HG02885 (cell line): ENCODE measurements at regions not wholly inside any gene's neighbourhood (a gene's known extent, or its start where the extent isn't known, plus 50 kb on each side); places are given as distances from the start of the nearest gene placed in this dataset.
A peak's percentile ranks its signal among the peaks of the same experiment; 100 is the strongest.
"Not testable (repeated sequence)": the region's sequence is repeated elsewhere in the genome, so short reads cannot be mapped to it uniquely, and the experiment has no call there.

Experiments
- ATAC-seq: cut with Tn5 transposase; IDR thresholded peaks from one replicate; pipeline ENCODE4 v1.9.1; 2021; ENCODE audit warnings: mild to moderate bottlenecking; ENCODE audit not compliant: unreplicated experiment, poor library complexity

DNA sequence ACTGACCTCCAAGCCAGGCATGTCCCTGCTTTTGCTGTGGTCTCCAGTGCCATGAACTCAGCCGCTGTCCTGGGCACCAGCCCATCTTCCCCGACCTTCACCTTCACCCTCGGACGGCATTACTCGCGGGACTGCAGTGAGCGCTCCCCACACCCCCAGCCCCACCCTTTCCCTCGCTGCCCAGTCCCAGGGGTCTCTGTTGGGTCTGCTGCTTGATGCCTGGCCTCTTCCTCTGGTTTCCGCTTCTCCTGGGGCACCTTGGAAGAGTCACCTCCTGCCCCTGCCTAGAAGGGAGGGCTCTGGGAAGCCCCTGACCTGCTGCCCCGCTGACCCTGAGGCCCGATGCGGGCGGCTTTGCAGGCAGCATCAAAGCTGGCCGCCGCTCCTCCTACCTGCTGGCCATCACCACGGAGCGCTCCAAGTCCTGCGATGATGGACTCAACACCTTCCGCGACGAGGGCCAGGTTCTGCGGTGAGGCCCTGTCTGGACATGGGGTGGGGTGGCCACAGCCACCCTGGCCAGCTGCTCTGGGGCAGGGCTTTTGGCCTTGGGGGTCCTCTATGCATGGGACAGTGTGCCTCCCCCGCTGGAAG lies 102.3 kb downstream of the ZNF267 start:
- ATAC-seq = not testable (repeated sequence)

DNA sequence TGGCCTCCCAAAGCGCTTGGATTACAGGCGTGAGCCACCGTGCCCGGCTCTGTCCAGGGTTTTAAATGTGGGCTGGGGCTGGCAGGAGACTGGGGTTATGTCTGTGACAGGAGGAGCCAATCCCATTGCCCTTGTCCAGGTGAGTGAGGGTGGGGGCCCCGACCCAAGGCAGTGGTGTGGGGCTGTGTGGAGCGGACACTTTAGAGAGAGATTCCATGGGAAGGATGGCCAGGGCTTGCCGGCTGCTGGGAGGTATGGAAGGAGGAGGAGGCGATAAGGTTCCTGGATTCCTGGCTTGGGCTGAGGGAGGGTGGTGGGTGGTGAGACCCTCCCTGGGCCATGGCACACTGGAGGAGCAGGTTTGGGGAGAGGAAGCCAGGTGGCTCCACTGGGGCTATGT lies 104.9 kb downstream of the ZNF267 start:
- ATAC-seq = not testable (repeated sequence)

DNA sequence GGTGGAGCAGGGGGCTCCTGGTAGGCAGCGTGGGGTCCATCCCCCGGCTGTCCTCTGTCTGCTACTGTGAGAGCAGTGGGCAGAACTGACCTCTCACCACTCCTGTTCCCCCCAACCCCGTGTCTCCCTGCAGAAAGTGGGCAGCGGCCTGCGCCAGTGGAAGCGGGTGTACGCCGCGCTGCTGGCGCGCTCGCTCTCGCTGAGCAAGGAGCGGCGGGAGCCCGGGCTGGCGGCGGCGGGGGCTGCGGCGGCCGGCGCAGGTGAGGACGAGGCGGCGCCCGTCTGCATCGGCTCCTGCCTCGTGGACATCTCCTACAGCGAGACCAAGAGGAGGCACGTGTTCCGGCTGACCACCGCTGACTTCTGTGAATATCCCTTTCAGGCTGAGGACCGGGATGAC lies 108.1 kb downstream of the ZNF267 start:
- ATAC-seq = not testable (repeated sequence)

DNA sequence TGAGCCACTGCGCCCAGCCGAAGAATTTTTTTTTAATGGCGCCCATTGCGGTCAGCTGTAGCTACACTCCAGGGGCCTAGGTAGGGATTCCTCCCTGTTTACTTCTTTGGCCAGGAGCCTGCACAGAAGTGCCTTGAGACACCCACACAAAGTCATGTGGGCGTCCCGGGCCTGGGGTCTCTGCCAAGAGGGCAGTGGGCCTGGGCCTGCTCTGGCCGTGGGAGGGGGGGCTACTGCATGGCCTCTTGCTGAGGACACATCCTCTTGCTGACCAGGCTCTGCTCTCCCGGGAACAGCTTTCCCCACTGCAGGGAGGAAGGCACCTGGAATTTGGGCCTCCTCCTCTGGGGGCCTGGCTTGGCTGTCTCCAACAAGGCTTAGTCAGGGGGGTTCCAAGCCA lies 109.4 kb downstream of the ZNF267 start:
- ATAC-seq = not testable (repeated sequence)

DNA sequence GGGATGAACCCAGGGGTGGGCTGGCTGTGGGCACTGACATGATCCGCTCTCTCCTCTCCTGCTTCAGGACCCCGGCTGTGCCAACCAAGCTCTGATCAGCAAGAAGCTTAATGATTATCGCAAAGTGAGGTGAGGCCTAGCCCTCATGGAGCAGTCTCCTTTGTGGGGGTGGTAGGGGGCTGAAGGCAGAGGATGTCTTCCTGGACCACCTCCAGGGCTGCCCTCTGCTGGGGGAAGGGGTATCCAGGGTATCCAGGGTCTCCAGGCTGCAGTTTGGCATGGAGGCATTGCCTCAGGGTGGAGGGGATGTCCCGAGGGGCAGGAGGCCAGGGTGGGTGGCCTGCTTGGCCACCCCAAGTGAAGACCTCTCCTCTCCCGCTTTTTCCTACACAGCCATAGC lies 110.1 kb downstream of the ZNF267 start:
- ATAC-seq = not testable (repeated sequence)

DNA sequence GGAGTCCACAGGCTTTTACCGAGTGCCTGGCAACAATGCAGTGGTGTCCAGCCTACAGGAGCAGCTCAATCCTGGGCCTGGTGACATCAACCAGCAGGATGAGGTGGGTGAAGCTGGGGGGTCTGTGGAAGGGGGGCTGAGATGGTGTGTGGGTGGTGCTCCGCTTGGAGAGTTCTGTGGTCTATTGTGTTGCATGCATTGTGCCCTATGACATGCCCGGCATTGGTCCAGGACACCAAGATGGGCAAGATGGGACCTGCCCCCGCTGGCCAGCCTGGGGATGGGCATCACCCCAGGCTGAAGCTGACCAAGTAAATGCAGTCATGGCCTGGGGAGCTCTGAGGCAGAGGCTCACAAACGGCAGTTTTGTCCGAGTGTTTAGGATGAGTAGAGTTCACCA lies 113.3 kb downstream of the ZNF267 start:
- ATAC-seq = not testable (repeated sequence)

DNA sequence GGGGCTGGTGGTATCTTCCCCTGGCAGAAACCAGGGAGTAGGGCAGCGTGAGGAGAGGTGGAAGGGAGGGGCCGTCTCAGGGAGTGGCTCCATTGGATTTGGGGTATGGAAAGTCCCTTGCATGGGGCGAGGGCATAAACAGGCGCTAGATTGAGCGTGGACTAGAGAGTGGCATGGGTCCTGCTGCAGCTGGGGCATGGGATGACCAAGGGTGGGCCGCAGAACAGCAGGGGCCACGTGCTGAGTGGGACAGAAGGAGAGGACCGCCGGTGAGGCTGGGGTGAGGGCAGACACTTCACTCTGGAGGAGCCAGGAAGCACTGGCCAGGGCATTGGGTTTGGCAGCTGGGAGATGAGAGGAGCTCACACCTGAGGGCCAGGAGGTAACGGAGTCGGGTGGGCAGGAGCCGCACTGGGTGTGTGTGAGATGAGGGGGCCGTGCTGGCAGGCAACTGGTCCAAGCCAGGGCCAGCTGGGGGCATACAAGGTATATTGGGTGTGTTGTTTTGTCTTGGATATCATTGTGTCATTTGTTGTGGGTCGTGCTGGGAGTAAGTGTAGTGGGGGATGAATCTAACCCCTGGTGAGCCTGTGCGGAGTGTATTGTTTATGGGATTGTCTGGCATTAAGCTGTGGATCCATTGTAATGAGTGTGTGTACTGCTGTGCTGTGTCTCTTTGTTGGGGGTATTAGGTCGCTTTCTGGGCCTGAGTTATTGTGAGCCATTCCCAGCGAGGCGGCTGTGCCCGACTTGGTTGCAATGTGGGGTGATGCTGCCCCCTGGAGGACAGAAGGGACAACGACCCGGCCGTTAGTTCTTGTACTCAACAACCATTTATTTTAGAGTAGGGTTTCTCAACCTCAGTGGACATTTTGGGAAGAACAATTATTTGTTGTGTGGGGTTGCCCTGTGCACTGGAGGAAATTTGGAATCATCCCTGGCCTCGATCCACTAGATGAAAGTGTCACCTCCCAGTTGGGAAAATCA lies 115.3 kb downstream of the ZNF267 start:
- peak; percentile 51 for ATAC-seq

DNA sequence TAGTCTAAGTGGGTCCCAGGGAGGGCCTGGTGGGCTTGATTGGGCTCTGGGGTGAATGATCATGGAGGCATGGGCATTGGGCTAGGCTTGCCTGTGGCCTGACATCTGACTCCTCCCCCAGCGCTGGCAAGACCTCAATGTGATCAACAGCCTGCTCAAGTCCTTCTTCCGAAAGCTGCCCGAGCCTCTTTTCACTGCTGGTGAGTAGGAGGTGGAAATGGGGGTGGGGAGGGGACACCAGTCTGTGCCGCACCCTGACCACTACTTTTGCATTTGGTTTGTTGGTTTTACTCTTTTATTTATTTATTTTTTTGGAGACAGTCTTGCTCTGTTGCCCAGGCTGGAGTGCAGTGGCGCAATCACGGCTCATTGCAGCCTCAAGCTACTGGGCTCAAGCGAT lies 116.7 kb downstream of the ZNF267 start:
- not testable (repeated sequence) for ATAC-seq

DNA sequence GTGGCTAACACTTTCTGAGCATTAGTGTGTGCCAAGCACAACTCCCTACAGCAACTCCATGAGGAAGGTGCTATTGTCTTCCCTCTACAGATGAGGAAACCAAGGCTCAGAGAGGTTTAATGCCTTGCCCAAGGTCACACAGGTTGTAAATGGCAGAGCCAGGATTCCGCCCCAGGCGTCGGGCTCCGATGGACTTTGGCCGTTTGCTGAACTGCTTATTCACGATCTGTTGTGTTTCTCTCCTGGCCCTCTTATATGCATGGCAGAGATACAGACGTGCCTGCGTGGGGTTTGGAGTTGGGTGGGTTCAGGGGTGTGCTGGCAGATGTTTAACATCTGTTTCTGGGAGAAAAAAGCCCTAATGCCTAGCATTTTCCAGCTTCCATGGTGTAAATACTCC lies 117.4 kb downstream of the ZNF267 start:
- not testable (repeated sequence) for ATAC-seq

DNA sequence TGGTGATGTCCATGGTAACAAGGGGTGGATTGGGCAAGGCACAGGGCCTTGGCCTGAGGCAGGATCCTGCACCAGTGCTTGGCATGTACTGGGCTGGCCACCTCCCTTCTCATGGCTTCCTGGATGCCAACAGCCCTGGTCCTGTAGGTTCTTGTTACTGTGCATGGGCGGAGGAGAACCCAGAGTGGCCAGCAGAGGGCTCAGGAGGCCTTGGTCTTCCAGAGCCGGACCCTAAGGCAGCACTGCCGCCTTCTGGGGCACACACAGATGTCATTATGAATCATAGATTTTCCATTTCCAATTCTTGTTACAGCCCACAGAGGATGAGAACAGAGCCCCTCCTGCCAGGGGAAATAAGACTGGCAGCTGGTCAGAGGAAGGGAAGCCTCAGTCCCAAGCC lies 122.7 kb downstream of the ZNF267 start:
- ATAC-seq = not testable (repeated sequence)

DNA sequence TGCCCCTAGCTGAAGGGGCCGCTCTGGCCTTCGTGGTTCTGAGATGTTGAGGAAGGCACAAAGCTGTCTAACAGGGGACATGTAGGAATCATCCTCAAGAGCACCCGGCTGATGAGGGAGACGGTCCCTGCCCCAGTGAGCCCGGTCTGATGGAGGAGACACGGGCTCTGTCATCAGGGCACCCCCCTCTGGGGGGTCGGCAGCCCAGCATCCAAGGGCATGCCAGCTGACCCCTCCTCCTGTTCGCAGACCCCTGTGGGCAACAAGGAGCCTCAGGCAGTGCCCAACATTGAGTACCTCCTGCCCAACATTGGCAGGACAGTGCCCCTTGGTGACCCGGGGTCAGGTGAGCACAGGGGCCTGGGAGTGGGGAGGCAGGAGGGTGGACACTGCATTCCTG lies 128.9 kb downstream of the ZNF267 start:
- ATAC-seq = not testable (repeated sequence)

DNA sequence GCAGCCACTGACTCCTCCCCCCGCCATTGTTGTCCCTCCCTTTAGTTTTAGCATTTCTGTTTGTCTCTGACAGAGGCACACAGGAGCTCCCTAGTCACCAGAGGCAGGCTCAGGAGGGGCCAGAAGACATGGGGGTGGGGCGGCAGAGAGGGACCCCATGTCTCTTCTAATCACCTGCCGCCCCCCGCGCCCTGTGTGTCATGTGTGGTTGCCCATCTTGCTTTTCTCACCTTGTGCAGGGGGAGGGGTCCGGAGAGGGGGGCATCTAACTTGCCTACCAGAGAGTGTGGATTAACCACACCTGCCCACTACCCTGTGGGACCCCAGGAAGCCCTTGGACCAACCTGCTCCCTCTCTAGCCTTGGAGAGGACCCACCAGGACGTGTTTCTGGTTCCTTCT lies 130.2 kb downstream of the ZNF267 start:
- not testable (repeated sequence) for ATAC-seq

DNA sequence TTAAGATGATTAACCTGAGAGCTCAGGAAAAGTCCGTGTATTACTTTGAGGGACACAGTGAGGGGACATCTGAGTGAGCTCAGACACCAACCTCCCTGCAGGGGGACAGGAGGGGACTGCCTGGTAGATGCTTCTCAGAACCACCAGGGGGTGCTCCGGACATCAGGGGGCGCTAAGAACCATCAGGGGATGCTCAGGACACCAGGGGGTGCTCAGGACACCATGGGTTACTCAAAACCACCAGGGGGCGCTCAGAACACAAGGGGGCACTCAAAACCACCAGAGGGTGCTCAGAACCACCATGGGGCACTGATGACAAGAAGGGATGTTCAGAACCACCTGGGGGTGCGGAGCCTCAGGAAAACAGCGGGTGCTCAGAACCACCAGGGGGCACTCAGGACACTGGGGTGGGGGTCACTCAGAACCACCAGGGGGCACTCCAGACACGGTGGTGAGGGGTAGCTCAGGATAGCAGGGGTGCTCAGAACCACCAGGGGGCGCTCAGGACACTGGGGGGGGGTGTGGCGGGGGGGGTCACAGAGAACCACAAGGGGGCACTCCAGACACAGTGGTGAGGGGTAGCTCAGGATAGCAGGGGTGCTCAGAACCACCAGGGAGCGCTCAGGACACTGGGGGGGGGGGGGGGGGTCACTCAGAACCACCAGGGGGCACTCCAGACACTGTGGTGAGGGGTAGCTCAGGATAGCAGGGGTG lies 165.3 kb downstream of the ZNF267 start:
- ATAC-seq = not testable (repeated sequence)

DNA sequence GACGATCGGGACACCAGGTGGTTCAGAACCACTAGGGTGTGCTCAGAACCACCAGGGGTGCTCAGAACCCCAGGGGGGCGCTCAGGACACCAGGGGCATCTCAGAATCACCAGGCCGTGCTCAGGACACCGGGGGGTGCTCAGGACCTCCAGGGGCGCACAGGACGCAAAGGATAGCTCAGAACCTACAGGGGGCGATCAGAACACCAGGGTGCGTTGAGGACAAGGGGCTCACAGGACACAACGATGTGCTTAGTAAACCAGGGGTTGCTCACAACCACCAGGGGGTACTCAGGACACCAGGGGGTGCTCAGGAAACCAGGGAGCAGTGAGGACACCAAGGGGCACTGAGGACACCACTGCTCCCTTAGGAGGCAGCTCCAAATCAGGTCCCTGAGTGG lies 166.3 kb downstream of the ZNF267 start:
- not testable (repeated sequence) for ATAC-seq

DNA sequence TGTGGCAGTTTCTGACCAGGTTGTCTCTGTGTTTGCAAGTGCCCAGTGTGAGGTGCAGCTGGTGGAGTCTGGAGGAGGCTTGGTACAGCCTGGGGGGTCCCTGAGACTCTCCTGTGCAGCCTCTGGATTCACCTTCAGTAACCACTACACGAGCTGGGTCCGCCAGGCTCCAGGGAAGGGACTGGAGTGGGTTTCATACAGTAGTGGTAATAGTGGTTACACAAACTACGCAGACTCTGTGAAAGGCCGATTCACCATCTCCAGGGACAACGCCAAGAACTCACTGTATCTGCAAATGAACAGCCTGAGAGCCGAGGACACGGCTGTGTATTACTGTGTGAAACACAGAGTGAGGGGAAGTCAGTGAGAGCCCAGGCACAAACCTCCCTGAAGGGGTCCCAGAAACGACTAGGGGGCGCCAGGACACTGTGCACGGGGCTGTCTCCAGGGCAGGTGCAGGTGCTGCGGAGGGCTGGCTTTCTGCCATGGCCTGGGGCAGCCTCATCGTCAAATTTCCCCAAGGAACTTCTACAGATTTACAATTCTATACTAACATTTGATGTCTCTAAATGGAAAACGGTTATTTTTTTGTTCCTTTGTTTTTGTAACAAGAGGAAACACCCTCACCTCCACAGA lies 187.0 kb upstream of the TP53TG3D start:
- ATAC-seq = not testable (repeated sequence)

DNA sequence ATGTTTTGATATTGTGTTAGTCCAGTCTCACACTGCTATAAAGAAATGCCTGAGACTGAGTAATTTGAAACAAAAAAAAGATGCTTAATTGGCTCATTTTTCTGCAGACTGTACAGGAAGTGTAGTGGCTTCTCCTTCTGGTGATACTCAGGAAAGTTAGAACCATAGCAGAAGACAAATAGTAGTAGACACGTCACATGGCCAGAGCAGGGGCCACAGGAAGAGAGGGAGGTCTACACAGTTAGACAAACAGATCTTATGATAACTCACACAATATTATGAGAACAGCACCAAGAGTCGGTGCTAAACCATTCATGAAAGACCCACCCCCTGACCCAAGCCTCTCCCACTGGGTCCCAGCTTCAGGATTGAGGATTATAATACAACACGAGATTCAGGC lies 181.5 kb upstream of the TP53TG3D start:
- not testable (repeated sequence) for ATAC-seq

DNA sequence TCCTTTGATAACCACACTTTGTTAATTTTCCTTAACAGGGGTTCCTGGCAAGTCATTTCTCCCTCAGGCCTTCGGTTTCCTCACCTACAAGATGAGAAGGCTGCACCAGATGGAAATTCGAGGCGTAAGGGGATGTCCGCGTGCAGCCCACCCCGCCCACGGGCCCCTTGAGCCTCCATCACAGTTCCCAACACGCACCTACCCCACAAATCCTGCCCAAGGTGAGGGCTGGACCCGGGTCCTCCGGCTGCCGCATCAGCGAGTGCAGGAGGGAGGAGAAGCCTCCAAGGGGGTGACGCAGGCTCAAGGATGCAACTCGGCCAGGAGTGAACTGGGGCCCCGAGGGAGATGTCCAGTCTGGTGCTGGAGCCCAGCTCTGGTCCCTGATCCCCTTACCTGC lies 169.2 kb upstream of the TP53TG3D start:
- not testable (repeated sequence) for ATAC-seq

DNA sequence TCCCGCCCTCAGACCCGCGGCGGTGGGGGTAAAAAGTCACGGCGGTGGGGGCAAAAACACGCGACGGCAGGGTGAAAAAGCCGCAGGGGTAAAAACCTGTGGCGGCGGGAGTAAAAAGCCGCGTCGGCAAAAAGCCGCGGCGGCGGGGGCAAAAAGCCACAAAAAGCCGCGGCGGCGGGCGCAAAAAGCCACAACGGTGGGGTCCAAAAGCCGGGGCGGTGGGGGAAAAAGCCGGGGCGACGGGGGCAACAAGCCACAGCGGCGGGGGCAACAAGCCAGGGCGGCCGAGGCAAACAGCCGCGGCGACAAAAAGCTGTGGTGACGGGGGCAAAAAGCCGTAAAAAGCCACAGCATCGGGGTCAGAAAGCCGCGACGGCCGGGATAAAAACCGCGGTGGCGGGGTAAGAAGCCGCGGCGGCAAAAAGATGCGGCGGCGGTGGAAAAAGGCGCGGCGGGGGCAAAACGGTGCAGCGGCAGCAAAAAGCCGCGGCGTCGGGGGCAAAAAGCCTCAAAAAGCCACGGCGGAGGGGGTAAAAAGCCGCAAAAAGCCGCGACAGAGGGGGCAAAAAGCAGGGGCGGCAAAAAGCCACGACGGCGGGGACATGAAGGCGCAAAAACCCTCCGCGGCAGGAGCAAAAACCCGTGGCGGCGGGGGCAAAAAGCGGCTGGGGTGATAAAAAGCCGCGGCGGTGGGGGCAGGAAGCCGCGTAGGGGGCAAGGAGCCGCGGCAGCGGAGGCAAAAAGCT lies 168.3 kb upstream of the TP53TG3D start:
- not testable (repeated sequence) for ATAC-seq

DNA sequence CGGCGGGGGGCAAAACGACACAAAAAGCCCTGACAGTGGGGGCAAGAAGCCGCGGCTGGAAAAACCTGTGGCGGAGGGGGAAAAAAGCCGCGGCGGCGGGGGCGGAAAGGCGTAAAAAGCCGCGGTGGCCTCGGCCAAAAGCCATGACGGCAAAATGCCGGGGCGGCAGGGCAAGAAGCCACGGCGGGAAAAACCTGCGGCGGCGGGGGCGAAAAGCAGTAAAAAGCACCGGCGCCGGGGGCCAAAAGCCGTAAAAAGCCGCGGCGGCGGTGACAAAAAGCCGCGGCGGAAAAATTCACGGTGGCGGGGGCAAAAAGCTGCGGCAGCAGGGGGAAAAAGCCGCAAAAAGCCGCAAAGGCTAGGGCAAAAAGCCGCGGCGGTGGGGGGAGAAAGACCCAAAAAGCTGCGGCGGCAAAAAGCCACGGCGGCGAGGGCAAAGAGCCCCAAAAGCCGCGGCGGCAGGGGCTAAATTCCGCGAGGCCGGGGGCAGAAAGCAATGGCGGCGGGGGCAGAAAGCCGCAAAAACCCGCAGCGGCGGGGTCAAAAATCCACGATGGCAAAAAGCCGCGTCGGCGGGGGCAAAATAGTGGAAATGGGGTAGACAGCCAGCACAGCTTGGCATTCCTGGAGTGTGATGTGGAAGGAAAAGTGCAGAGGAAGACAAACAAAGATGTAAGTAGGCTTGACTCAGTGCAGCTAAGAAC lies 167.5 kb upstream of the TP53TG3D start:
- not testable (repeated sequence) for ATAC-seq
